ENCODE measurements at regions not wholly inside any gene's neighbourhood (a gene's known extent, or its start where the extent isn't known, plus 50 kb on each side); places are given as distances from the start of the nearest gene placed in this dataset.

DNA sequence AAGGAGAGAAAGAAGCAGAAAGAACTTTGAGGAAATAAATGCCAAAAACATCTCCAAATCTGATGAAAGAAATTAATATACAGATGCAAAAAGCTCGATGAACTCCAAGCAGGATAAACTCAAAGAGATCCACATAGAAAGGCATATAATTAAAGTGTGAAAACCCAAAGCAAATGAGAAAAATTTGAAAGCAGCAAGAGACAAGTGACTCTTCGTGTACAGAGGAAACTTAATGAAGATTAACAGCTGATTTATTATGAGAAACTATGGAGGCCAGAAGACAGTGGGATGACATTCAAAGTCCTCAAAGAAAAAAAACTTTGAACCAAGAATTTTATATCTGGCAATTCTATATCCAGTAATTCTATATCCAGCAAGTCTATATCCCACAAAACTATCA lies 163.0 kb upstream of the TMCC3 start:
- DNase-seq: no peak

- no peak for DNase-seq
These were observed 162.0 kb upstream of the TMCC3 start for GRCh38 chr12:94812345-94812744.

DNA sequence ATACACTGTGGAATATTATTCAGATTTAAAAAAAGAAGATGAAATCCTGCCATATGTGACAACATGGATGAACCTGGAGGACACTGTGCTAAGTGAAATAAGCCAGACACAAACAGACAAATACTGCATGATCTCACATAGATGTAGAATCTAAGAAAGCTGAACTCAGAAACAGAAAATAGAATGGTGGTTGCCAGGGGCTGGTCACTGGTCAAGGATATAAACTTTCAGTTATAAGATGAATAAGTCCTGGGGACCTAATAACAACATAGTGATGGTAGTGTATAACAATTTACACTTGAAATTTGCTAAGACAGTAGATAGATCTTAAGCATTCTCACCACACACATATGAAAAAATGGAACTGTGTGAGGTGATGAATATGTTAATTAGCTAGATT lies 161.3 kb upstream of the TMCC3 start:
- DNase-seq: no peak

DNA sequence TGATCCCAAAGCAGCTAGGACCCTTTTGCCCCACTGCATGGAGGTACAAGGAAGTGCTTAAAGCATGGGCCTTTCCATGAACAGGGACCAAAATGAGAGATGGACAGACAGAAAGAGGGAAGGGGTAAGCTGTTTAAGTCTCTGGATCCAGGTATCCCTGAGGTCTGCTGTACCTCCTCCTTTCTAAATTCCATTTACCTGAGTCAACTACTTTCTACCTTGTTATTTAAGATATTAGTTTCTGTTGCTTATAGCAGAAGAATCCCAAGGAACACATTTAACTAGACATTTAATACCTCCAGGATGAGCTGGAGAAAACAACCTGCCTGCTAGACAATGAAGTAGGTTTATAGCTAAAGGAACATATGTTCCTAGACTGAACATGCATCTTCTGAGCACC lies 157.6 kb upstream of the TMCC3 start:
- no peak for DNase-seq

DNA sequence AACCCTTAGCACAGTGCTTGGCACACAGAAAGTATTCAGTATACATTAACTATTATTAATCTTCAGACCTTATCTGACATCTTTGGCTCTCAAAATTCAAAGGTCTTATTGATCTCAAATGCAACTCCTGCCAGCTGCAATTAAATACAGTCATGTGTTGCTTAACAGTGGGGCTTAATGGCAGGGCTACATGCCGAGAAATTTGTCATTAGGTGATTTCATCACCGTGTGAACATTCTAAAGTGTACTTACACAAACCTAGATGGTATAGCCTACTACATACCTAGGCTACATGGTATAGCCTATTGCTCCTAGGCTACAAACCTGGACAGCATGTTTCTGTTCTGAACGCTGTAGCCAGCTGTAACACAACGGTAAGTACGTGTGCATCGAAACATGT lies 156.3 kb upstream of the TMCC3 start:
- no peak for DNase-seq

DNA sequence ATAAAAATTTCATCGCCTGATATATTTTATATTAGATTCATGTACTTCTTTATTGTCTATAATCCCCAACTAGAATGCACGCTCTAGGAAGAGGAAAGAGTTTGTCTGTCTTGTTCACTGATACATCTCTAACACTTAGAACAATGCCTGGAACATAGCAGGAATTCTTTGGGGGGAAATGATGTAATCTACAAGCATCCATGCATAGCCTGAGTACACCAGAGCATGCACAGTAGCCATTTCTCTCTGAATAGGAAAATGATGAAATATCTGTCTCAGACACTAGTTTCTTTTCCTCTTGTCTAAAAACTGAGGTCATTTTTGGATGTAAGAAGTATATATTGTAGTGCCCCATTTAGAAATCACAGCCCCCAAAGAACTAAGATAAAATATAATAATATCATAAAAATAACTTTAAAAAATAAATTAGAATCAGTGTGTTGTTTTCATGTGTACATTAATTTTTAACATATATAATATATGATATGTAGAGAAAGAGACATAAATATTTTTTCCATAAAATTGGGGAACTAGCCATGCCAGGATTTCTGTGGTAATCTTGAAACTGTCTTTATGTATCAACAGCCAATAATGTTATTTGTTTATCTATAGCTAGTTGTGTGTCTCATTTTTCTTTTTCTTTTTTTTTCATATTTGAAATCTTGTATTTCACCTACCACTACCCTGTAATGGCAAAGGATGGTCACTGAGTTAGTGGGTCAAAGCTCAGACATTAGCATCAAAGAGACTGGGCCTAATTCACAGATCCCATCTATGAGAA lies 155.6 kb upstream of the TMCC3 start:
- DNase-seq: no peak

DNA sequence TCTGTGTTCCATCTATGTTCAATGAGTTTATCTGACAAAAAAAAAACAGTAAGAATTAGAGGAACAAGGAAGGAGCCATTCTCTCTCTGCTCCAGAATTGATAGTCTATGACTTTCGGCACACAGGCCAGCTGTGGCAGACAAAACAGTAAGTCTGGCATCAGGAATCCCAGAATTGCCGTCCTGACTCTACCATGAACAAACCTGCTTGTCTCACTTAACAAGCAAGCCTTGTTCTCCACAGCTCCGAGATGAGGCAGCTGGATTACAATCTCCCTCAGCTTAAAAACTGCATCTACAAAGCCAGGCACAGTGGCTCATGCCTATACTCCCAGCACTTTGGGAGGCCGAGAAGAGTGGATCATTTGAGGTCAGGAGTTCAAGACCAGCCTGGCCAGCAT lies 153.6 kb upstream of the TMCC3 start:
- DNase-seq: no peak

DNA sequence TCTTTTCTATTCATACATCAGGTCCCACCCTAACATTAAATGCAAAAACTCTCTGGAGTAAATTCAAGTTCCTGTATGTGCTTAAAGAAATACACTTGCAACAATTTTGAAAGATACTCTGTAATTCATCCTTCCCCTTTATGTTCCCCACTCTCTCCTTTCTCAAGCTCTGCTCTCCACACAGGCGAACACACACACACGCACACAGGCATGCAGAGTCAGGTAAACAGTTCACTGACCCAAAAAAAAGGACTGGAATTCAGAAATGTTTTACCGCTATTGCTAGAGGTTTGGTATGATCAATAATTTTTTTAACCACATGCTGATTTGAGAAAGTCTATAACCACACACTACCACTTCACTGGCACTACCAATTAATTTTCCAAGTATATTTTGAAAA lies 152.4 kb upstream of the TMCC3 start:
- no peak for DNase-seq

DNA sequence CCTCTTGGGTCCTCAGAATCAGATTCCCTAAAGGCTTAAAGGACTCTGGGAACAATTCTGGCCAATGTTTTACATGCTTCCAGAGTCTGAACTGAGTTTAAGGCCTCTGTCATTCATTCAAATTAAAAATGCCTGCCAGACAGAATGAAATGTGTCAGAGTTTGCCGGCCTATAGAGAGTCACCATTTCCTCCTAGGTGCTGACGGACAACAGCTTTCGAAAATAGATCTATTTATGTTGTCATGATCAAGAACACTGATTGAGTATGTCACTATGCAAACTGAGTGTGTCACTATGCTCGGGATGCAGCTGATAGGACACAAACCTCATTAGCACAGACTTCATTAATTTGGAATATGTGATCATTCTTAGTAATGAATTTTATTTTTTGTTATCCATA lies 151.4 kb upstream of the TMCC3 start:
- no peak for DNase-seq

DNA sequence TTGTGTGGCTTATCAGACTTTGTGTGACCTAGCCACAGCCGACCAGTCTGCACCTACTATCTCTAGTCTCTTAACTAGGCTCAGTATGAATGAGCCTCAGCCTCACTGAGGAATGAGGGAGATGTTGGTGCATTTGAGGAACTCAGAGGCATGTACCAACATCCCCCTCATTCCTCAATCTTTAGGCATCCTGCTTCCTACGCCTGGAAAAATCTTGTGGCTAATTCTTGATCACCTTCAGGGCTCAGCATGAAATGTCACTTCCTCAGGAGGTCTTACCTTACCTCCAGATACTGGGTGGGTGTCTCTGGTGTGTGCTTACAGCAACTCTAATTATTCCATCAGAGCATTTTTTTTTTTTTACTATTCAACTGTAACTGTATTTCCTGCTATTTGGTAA lies 148.8 kb upstream of the TMCC3 start:
- DNase-seq: no peak

DNA sequence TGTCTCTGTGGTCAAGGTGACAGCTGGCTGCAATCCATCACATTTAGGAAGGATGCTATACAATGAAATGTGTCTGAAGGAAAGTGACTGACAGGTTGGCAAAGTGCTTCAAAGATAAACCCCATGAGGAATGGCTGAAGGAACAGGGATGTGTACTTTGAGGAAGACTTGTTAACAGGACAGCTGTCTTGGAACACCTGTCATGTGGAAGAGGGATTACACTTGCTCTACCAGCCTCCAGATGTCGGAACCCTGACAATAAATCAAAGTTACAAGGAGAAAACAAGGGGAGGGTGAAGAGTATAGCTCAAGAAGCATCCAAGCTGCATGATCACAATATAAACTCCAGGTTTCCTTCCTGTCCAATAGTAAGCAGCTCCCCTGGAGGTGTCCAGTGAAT lies 147.8 kb upstream of the TMCC3 start:
- no peak for DNase-seq

- DNase-seq: no peak
These were observed 145.2 kb upstream of the TMCC3 start for GRCh38 chr12:94795520-94795919.

DNA sequence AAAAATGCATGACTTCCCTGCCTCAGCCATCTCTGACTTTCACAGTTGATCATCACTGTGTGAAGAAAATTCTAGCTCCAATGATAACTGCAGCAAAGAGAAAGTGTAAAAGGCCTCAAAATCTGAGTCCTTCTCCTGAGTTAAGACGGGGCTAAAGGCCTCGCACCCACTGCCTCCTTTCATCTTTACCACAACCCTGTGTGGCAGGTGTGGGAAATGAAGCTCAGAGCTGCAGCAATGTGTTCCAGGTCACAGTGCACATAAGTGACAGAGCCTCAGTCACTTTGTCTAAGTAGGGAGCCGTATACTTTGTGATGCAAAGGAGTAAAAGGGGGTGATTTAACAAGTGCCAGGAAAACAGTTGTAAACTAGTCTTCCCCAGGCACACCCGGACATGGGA lies 144.7 kb upstream of the TMCC3 start:
- no peak for DNase-seq

GRCh38 chr12:94793191-94793595 lies 142.8 kb upstream of the TMCC3 start:
- no peak for DNase-seq

DNA sequence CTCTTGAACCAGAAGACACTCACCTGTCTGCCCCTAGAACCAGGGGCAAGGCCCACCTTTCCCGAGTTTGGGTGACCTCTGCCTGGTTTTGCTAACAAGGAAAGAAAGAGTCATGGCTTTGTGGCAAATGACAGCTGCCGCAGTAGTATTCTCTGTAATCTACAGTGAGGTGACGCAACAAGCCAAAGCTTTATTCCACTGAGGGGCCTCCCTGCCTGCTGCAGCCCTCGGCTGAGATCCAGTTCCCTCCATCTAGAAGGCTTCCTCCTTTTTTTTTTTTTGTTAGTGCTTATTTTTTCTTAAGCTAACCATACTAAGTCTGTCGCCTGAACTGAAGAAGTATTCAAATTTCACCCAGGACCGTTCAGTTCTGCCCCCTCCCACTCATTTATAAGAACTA lies 142.3 kb upstream of the TMCC3 start:
- DNase-seq: no peak

DNA sequence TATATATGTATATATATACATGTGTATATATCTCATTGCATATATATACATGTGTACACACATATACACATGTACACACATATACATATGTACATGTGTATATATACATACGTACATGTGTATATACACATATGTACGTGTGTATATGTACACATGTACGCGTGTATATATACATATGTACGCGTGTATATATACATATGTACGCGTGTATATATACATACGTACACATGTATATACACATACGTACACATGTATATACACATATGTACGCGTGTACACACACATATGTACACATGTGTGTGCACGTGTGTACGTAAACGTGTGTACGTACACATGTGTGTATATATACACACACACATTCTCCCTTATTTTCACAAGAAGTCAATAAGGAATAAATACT lies 141.6 kb upstream of the TMCC3 start:
- no peak for DNase-seq

- no peak for DNase-seq
These were observed 140.5 kb upstream of the TMCC3 start for GRCh38 chr12:94790825-94791224.

DNA sequence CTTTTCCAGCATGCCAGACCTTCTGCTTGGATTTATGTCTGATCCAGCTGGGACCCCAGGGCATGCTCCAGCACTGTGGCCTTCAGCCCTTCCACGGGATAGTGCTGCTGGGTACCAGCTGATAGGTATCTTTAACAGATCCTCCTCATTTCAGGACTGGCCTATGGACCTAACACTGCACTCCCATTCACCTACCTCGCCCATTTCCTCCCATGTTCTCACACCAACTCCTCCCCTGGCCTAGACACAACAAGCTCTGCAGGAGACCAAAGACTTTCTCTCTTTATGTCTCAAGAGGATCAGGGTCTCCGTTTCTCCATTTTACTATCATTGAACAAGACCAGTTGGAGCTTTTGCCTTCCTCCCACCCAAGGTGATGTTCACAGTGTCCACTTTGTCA lies 140.0 kb upstream of the TMCC3 start:
- no peak for DNase-seq

DNA sequence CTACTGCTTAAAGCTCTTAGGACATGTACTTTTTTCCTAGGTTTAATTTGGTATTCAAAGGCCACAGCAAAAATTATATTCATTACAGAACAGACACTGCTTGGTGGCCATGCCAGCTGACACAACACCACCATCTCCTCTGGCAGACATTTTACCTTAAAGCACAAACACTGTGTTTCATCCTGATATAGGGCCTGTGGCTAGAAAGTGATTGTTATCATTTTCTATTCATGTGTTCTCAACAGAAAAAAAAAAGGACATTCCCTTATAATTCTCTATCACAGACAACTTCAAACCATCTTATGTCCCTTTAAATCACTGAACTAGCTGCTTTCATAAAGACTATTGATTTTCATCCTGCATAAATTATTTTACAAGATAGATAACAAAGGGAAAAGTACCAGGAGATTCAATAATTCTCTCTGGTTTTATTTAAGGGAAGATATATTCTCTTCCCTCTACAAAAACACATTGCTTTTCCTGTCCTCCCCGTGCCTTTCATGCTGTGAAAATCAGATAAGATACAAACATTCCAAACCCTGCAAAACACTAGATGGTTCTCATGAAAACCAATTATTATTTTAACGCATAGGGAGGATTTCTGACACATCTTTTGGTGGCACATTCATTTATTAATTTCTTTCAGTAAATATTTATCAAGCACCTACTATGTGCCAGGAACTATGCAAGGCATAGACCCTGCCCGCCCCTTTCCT lies 139.3 kb upstream of the TMCC3 start:
- no peak for DNase-seq

DNA sequence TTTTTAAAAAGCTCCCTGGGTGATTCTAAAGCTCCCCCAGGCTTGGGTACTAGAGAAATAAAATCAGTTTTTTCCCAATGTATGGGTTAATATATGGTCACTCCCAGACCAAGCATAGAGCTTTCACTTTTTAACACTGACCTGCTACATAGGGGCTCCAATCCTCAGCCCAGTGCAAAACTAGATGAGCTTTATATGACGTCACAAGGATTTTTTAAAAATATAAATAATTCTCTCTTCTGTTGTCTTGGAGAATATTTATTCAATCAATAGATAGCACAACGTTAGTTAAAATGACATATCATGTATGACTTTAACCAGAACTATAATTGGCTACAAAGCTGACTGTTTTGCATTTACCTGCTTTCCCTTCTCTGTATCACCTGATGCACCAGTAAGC lies 137.9 kb upstream of the TMCC3 start:
- no peak for DNase-seq

DNA sequence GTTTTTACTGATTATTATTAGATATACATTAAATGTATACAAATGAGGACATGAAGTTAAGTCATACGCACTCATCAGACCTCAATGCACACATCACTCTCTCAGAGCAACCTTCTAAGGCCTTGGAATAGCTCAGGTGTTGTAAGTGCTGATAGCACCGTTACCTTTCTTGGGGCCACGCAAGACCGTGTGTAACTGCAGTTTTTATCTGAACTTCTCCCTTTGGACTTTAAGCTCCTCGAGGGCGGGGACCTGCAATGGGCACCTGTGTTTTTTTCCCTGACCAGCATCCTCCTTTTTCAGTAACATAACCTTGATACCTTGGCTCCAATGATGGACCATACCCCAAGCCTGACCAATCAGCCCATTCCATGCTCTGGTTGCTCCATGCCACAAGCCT lies 136.5 kb upstream of the TMCC3 start:
- no peak for DNase-seq

DNA sequence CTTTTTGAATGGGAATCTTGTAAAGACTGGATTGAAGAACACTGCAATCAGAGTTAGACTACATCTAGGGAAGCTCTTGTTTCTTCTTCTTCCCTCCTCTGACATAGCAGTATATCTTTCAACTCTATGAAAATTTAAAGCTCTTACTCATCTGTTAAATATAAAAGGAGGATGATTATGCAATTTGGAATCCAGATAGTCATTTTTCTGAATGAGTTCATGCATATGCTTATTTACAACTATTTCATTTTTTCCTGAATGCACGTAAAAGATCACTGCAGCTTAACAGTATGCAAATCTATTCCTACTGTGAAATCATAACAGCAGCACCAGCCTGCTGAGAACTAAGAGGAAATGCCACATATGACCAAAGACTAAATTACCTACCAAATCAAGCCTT lies 133.5 kb upstream of the TMCC3 start:
- no peak for DNase-seq

DNA sequence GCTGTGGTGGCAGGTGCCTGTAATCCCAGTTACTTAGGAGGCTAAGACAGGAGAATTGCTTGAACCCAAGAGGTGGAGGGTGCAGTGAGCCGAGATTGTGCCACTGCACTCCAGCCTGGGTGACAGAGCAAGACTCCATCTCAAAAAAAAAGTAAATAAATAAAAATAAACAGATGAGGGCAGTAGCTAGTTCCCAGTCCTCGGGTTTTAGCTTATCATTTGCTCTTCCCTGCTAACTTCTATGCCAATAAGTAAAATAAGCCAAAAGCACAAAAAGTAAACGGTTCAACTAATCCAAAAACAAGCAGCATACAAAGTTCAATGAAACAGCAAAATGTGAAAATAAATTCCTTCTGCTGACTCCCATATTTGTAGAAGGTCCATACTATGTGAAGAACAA lies 133.0 kb upstream of the TMCC3 start:
- DNase-seq: no peak

DNA sequence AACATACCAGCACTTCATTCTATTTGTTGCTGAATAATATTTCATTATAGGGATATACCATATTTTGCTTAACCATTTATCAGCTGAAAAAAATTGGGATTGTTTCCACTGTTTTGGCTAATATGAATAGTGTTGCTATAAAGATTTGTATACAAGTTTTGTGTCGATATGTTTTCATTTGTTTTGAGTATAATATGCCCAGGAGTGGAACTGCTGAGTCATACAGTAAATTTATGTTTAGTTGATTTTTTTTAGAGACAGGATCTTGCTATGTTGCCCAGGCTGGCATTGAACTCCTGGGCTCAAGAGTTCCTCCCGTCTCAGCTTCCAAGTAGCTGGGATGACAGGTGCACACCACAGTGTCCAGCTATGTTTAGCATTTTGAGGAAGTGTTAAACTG lies 131.5 kb upstream of the TMCC3 start:
- no peak for DNase-seq

DNA sequence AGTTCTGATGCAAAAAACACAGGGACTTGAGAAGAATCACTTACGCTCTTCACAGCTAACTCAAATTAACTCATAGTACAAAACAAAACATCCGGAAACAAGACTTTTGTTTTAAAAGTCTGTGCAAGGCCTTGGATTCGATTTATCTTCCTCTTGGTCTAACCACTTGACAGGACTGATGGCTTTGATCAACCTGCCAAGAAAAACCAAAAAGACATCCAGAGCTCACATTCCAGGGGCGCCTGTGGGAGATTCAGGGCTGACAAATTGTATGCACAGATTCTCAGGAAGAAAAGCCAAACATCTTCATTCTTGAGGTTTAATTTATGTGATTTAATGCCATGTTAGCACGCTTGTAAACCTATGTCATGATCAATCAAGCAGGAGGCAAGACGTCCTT lies 129.1 kb upstream of the TMCC3 start:
- no peak for DNase-seq
